AML-193 (cell line): ENCODE measurements at regions not wholly inside any gene's neighbourhood (a gene's known extent, or its start where the extent isn't known, plus 50 kb on each side); places are given as distances from the start of the nearest gene placed in this dataset.

Experiments
- DNase-seq, 2 experiments: peaks; one replicate each; lab custom pipeline; 2025; lab: John Stamatoyannopoulos, UW

DNA sequence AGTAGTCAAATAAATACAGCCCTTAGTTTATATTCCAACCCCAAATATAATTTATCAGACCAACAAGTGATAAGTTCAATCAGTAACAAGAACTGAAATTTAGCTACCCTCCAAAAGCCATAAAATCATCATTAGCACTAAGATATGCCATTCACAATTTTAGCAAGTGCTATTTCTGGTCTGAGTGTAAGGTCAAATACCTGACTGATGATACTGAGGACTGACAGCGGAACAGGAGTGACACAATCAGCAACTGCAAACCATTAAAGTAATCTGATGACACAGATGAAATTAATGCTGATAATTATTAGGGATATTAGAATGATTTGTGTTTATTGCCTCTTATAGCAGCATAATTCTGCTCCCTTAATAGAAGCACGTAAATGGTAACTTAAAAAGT is 152.7 kb upstream of the SPHKAP start:
- no peak for DNase-seq

DNA sequence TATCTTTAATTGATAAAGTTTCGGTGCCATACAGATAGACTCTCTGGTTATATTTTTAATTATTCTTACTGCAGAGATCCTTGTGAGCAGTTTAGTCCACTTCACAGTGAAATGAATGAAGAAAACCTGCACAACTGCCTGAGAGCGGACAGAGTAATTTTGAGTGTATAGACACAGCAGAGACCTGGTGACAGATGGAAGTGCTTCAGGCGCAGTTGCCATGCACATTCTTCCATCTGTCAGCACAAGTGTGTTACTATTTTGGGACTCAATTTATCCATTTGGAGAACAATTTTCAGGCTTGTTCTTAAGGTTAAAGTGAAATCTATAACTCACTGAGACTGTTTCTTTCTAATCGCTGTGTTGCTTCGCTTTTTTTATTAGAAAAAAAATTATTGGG is 147.8 kb upstream of the SPHKAP start:
- DNase-seq = no peak

DNA sequence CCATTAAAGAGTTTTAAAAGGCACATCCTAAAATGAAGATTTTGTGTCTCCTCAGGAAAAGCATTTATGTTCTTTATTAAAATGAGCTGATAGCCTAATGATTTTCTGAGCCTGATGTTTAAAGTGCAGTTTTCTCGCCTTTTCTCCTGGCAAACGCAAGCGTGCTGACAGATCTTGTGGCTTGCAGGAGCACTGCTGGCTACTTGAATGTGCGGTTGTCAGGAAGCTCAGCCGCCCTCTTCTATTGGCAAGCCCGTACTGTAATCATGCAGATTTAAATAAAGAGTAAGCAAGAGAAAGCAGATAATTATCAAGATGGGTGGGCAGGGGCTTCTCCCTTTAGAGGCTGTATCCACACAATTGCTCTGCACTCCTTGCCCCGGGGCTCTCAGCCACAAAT is 139.5 kb upstream of the SPHKAP start:
- no peak for DNase-seq

DNA sequence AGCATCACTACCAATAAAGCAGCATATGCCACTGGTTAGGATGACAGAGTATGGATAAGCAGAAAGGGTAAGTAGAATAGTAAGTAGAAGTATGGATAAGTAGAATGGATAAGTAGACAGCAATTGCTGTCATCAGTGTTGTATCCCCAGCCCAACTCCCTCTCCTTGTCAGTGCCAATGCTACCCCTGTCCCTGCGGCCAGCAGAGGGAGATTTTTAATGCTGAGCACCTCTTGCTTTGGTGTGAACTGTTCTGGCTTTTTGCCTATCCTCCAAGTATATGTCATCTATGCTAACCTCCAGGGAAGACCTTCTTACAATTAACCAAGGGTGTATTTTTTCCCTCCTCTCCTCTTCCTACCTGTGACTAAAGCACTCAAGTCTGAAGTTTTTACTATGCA is 136.7 kb upstream of the SPHKAP start:
- DNase-seq = peak; percentile 24 to 35

DNA sequence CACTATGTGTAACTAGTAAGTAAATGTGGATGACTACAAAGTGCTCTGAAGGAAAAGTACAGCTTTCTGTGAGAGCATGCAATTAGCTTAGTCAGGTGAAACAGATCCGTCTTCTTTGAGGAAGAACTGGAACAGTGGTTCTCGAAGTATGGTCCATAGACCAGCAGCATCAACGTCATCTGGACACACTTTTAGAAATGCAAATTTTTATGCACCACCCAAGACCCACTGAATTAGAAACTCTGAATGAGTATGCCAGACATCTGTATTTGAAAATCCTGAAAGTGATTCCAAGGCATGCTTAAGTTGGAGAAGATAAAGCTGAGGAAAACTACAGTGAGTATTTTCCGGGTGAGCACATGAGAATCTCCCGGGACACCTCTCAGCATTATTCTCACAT is 130.7 kb upstream of the SPHKAP start:
- no peak for DNase-seq

DNA sequence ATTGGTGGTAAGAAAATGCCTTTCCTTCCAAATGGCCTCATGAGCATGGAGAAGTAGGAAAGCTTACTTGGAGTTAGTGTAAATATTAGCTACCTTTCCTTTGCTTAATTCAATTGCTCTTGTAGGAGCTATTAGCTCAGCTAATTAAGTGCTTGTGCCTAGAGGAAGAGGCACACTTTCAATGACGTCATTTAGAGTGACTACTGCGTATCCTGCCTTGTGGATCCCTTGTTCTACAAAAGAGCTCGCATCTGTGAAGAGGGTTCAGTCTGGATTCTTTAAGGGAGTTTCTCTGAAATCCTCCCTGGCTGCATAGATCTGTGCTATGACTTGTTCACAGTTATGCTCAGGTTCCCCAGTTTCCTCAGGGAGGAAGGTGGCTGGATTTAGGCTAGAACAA is 122.5 kb upstream of the SPHKAP start:
- DNase-seq = no peak

DNA sequence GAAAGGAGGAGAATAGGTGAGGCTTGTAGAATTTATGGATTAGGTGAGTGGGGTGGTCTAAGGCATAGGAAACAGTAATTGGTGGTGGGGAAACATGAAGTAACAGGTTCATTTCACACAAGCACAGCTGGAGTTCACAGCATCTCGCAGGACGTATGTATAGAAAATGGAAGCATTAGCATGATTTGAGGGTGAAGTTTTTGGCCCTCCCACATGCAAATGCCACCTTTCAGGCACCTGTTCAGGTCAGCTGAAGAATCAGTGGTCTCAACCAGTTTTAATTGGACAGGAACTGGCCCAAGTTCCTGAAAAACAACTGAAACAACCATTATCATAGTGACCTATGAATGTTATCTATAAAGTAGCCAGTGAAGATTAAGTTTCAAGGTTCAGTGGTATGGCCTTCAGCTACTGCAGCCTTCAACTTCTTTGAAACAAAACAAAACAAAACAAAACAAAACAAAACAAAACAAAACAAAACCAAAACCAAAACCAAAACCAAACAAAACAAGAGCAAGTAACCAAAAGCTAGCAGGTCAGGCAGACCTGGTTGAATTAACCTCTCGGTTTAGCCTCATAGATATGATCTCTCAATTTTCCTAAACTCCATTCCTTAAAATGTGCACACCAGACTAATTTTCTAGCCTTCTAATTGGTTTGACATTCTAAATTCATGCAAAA is 102.1 kb upstream of the SPHKAP start:
- DNase-seq = no peak

DNA sequence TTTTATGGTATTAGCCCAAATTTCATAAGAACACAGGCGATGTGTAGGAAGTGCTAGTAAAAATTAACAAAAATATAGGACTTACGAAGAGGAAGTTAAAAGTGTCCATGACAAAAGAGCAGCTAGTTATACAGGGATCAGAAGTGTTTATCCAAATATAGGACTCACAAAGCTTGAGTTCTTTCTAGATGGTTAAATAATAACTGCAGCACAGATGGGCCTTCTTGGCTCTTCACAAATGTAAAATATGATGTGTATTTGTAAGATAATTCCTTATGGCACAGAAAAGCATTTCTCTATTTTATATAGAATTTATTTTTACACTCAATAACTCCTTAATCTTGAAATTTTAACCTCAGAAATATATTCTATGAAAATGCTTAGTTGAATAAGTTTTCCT is 100.9 kb upstream of the SPHKAP start:
- no peak for DNase-seq

DNA sequence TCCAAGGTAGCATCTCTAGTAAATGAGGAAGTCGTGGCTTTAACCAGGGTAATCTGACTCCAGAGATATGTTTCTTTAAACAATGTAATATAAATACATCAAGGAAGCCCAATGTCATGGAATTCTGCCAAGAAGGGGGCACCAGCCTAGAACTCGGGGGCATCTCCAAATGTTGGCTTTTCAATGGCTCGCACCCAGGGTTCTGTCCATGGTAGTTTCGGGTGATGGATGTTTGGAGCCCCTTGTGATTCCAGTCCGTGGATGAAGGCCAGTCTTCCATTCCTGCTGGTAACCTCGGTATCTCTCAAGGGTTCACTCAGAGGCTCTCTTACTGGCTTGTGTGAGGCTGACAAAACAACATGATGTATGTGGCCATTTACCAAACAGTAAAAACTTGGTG is 91.7 kb upstream of the SPHKAP start:
- no peak for DNase-seq

DNA sequence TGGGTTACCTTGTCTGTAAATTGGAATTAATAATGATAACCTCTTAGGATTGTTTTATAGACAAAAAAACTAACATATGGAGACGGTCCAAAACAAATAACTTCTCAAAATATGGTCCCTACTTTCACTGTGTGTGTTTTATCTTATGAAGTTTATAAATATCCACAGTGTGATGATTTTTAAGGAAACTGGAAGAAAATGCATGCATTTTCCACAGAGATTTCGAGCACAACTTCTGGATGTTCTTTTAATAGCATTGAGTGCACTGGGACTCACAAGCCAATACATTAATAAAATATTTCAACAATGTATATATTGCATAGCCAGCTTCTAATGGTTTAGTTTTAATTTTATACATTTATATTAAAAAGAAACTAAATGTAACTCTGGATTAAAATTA is 87.9 kb upstream of the SPHKAP start:
- no peak for DNase-seq

DNA sequence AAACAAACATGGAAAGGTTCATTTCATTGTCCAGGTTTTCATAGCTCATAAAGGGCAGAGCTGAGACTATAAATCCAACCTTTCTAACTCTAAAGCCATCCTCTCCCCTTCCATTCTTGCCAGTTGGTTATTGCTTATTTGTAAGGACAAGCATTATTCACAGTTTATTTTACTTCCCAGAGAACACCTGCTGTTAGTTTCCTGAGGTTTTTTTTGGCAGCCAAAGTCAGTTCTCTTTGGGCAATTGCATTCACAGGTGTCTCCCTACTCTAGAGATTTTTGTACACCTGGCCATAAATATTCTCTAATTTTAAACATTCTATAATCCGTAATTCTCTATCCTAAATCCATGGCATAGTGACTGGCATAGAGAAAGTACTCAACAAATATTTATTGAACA is 87.3 kb upstream of the SPHKAP start:
- no peak for DNase-seq

DNA sequence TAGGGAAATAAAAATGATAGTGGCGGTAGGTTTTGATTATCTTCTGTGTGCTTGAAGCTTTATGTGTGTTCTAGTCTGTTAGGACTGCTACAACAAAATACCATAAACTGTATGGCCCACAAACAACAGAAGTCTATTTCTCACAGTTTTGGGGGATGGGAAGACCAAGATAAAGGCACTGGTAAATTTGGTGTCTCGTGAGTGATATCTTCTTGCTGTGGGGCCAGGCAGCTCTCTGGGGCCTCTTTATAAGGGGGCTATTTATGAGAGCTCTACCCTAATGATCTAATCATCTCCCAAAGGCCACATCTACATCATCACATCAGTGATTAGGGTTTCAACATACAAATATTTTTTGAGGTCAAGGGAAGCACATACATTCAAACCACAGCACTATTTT is 86.8 kb upstream of the SPHKAP start:
- DNase-seq = no peak

DNA sequence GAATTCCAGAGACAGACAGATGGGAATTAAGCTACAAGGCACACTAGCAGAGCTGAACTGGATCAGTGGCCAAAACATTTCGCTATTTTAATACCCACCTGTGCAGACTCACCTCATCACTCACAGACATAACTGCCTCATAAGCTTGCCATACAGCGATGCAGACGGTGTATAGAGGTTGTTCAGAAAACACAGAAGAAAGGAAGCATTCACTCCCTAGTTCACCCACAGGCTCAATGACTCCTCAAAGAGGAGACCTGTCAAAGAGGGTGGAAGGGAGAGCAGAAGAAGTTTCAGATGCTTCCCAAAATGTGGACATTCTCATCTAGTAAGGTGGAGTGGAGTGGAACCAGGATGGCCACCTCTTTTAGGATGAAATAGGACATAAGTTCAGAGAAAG is 81.7 kb upstream of the SPHKAP start:
- DNase-seq = no peak

DNA sequence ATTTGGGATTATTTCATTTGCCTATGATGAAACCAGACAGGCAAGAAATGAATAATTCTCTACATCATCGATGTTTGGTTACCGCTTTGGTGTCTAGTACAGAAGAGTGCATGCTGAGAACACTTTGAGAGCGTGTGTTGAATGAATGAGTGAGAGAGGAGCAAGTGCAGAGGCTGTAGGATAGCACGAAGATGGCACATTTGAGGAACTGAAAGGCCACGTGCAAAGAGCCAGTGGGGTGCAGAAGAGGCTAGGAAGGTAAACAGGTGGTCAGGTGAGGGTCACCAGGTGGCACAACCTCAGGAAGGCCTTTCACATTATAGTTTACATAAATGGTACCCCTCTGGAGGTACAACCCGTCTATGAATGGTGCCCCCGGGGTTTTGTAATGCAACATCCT is 80.1 kb upstream of the SPHKAP start:
- no peak for DNase-seq

DNA sequence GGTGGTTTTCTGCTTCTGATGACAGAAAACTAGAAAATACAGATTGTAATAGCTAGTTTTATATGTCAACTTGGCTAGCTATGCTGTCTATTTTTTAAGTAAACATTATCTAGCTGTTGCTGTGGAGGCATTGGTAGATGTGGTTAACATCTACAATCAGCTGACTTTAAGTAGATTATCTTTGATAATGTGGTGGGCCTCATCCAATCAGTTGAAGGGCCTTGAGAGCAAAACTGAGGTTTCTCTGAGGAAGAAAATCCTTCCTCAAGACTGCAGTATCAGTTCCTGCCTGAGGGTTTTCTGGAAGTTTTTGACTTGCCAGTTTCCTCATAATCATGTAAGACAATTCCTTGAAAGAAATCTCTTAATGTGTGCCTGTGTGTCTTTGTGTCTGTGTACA is 75.9 kb upstream of the SPHKAP start:
- DNase-seq = no peak

DNA sequence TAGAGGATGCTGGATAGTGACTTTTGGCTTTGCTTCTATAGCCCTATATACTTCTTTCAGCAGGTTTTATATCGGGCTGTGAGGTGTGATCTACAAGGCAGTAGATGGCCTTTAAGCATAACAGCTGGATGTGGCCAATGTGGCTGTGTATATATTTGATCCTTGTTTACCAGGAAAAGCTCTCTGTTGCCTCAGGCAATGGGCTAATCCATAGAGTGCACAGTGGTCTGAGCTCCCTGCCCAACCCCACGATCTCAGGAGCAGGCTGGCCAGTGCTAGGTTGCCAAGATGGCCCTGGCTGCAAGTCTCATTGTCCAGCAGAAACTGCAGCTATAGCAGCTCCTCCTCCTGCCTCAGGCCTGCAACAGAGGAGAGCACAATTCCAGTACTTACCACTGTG is 72.3 kb upstream of the SPHKAP start:
- DNase-seq = no peak

DNA sequence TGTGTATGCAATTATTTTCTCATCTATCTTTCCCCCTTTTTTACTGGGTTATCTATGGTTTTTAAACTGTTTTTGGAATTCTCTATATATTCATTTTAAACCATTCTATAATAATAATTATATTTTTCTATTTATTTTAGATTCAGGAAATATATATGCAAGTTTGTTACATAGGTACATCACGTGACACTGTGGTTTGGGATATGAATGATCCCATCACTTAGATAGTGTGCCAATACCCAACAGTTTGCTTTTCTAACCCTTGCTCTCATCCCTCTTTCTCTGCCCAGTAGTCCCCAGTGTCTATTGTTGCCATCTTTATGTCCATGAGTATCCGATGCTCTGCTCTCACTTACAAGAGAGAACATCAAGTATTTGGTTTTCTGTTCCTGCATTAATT is 65.8 kb upstream of the SPHKAP start:
- DNase-seq = no peak

DNA sequence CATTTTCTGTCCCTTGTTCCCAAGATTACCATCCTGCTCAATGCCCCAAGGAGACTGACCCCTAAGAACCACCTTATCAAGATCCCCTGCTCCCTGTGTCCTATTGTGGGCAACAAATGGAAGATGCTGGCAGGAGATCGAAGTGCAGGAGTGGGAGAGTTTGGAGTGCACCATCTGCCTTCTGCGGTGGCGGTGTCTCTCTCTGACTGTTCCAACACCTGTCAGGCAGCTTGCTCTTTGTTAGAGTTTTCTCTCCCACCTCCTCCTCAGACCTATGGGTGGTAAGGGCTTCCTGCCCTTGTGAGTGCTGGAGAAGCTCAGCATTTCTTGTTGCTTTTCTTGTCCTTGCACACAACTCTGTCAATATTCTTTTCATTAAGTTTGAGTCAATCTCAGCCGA is 64.1 kb upstream of the SPHKAP start:
- DNase-seq = no peak

DNA sequence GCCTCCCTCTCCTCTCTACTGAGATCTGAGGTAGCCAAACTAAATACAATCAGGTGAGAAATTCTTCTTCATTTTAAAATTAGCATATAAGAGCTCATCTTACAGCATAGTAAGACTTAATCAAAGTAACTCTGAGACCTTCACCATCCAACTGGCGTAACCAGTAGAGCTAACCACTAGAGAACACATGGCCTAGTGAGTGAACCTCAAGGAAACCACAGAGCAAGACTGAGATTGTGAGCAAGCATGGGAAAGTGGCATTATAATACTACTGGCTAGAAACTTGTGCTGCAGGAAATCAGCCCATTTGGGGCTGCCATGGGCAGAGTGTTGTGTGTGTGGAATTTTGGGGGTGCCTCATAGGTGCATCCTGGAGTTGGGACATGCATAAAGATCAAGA is 61.1 kb upstream of the SPHKAP start:
- no peak for DNase-seq

DNA sequence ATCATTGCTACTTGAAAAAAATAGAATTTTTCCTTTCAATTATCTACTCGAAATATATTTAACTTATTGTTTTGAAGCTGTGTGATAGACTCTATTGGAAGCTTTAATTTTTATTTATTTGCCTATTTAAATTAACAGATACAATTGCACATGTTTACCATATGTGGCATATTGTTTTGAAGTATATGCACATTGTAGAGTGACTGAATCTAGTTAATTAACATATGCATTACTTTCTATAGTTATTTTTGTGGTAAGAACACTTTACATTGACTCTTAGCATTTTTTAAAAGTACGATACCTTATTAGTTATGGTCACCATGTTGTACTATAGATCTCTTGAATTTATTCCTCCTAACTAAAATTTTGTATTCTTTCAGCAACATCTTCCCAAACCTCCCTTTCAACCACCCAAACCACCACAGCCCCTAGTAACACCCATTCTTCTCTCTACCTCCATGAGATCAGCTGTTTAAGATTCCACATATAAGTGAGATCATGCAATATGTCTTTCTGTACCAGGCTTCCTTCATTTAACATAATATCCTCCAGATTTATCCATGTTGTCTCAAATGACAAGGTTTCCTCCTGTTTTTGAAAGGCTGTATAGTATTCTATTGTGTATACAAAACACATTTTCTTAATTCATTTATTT is 58.5 kb upstream of the SPHKAP start:
- DNase-seq = no peak

DNA sequence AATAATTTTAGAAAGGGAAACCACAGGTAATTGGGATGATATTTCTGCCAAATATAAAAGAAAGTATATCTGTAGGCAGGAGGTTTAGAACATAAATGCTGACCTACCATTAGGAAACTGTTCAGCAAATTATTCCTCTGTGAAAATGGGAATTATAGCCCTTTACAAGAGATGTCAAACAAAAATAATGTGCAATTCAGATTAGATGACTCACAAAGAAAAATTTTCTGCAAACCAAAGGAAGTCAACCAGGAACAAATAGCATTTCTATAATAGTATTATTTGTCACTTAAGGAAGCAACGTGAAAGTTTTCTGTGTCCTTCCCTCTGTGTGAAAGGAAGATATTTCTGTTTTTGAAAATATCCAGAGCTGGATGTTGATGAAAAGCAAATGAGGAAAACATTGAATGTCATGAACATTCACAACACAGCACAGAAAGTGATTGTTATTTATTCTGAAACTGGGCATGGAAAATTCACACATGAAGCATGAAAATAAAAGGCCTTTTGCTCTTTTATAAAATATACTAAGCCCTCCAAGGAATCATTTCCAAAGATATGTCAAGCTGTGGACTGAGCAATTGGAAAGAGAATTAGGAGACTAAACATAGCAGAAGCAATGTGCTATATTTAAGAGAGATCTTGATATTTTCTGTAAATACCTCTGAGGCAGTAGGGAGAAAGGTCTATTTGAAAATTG is 57.9 kb upstream of the SPHKAP start:
- no peak for DNase-seq
